IMR-90 (cell line): ENCODE measurements at regions not wholly inside any gene's neighbourhood (a gene's known extent, or its start where the extent isn't known, plus 50 kb on each side); places are given as distances from the start of the nearest gene placed in this dataset.

ENCODE experiments used
- ATAC-seq: fragments of 200-7000 bp; cut with Tn5 transposase; 2 replicates; pipeline ENCODE4 v1.9.1; 2020; ENCODE audit warnings: low read depth, mild to moderate bottlenecking, moderate library complexity
- BruUV-seq: library from RNA; stranded (reverse); fragments of 400-500 nt; replicated peaks from 2 replicates; lab custom pipeline; 2021; lab: Mats Ljungman, UMichigan
- CTCF ChIA-PET: fragments of 300-600 bp; formaldehyde crosslinking; extraction: SDS; loops from one replicate; lab custom pipeline; 2021; ENCODE audit warnings: antibody characterized with exemption; lab: Yijun Ruan, JAX
- POLR2A ChIA-PET: fragments of 300-600 bp; sonication (Branson Sonifier 250); formaldehyde crosslinking; loops from one replicate; lab custom pipeline; 2022; ENCODE audit warnings: antibody characterized with exemption; ENCODE audit not compliant: unreplicated experiment; lab: Charles Lee
- DNase-seq: peaks from one replicate; pipeline ENCODE4 v3.0.0; 2013
- H2AFZ ChIP-seq: replicated peaks from 2 replicates; pipeline ENCODE3; 2013; ENCODE audit warnings: low read length, mild to moderate bottlenecking; ENCODE audit not compliant: poor library complexity
- H2AK5ac ChIP-seq: 2 replicates; pipeline ENCODE4 v1.6.1; 2013; ENCODE audit warnings: low read depth, low read length, inconsistent platforms
- H2AK9ac ChIP-seq: replicated peaks from 2 replicates; pipeline ENCODE3; 2013; ENCODE audit warnings: mild to moderate bottlenecking, low read depth, low read length, moderate library complexity; ENCODE audit not compliant: poor library complexity
- H2BK120ac ChIP-seq: 2 replicates; pipeline ENCODE4 v1.6.1; 2013; ENCODE audit warnings: low read depth, low read length, inconsistent platforms
- H2BK15ac ChIP-seq: 3 replicates; pipeline ENCODE4 v1.6.1; 2013; ENCODE audit warnings: low read depth, low read length, inconsistent platforms
- H2BK20ac ChIP-seq: 2 replicates; pipeline ENCODE4 v1.6.1; 2013; ENCODE audit warnings: low read depth, mild to moderate bottlenecking, inconsistent platforms, low read length, moderate library complexity
- H2BK5ac ChIP-seq: 2 replicates; pipeline ENCODE4 v1.6.1; 2013; ENCODE audit warnings: mild to moderate bottlenecking, low read depth, low read length, inconsistent platforms; ENCODE audit not compliant: poor library complexity, severe bottlenecking
- H3K14ac ChIP-seq: replicated peaks from 2 replicates; pipeline ENCODE4 v1.6.1; 2013; ENCODE audit warnings: low read depth, low read length, inconsistent platforms
- H3K18ac ChIP-seq: 2 replicates; pipeline ENCODE4 v1.6.1; 2013; ENCODE audit warnings: low read depth, low read length, control low read depth
- H3K23ac ChIP-seq: 2 replicates; pipeline ENCODE4 v1.6.1; 2013; ENCODE audit warnings: low read depth, low read length, inconsistent platforms
- H3K27ac ChIP-seq: 2 replicates; pipeline ENCODE4 v1.5.1; 2013; ENCODE audit warnings: mild to moderate bottlenecking, control low read depth, low read length; ENCODE audit not compliant: insufficient read depth
- H3K27me3 ChIP-seq: 2 replicates; pipeline ENCODE4 v1.6.1; 2013; ENCODE audit warnings: low read length; ENCODE audit not compliant: control insufficient read depth, insufficient read depth
- H3K36me3 ChIP-seq: 2 replicates; pipeline ENCODE4 v1.6.1; 2013; ENCODE audit warnings: low read length, mixed read lengths; ENCODE audit not compliant: control insufficient read depth, insufficient read depth
- H3K4ac ChIP-seq: 2 replicates; pipeline ENCODE4 v1.6.1; 2013; ENCODE audit warnings: low read depth, low read length, inconsistent platforms
- H3K4me1 ChIP-seq: 2 replicates; pipeline ENCODE4 v1.6.1; 2013; ENCODE audit warnings: low read length, mixed read lengths; ENCODE audit not compliant: control insufficient read depth, insufficient read depth
- H3K4me2 ChIP-seq: 2 replicates; pipeline ENCODE4 v1.6.1; 2013; ENCODE audit warnings: low read depth, mild to moderate bottlenecking, control low read depth, low read length, moderate library complexity
- H3K4me3 ChIP-seq: 2 replicates; pipeline ENCODE4 v1.5.1; 2013; ENCODE audit warnings: low read depth, mild to moderate bottlenecking, control low read depth, low read length, moderate library complexity; ENCODE audit not compliant: insufficient read depth
- H3K56ac ChIP-seq: 2 replicates; pipeline ENCODE4 v1.6.1; 2013; ENCODE audit warnings: low read length, inconsistent platforms; ENCODE audit not compliant: insufficient read depth; ENCODE audit errors: extremely low read depth
- H3K79me1 ChIP-seq, 2 experiments: 2 replicates each; pipeline ENCODE4 v1.6.1; 2013; ENCODE audit warnings: low read length in 2 of 2, inconsistent platforms in 1 of 2, low read depth in 1 of 2
- H3K9ac ChIP-seq: 2 replicates; pipeline ENCODE4 v1.6.1; 2013; ENCODE audit warnings: low read depth, low read length, control low read depth
- H3K9me1 ChIP-seq: 2 replicates; pipeline ENCODE4 v1.6.1; 2013; ENCODE audit warnings: low read length, inconsistent platforms; ENCODE audit not compliant: insufficient read depth
- H3K9me3 ChIP-seq: 2 replicates; pipeline ENCODE4 v1.6.1; 2013; ENCODE audit warnings: low read length; ENCODE audit not compliant: control insufficient read depth, insufficient read depth
- H4K20me1 ChIP-seq: 2 replicates; pipeline ENCODE4 v1.6.1; 2013; ENCODE audit warnings: low read length, inconsistent platforms; ENCODE audit not compliant: insufficient read depth
- H4K5ac ChIP-seq: 2 replicates; pipeline ENCODE4 v1.6.1; 2013; ENCODE audit warnings: mild to moderate bottlenecking, low read depth, low read length, control low read depth
- H4K8ac ChIP-seq, 2 experiments: 2 replicates each; pipeline ENCODE4 v1.6.1; 2013; ENCODE audit warnings: low read depth in 2 of 2, low read length in 2 of 2, control low read depth in 1 of 2, inconsistent platforms in 1 of 2
- H4K91ac ChIP-seq: 2 replicates; pipeline ENCODE4 v1.6.1; 2013; ENCODE audit warnings: low read depth, low read length, inconsistent platforms; ENCODE audit not compliant: insufficient read depth
- BHLHE40 ChIP-seq: fragments of 150-350 bp; IDR thresholded peaks from 2 replicates; pipeline ENCODE4 v1.6.1; 2016; ENCODE audit warnings: mild to moderate bottlenecking, low read depth, low read length
- CEBPB ChIP-seq: IDR thresholded peaks from 2 replicates; pipeline ENCODE4 v1.6.1; 2012; ENCODE audit warnings: low read depth, low read length, improper control_type of control experiment
- CHD1 ChIP-seq: IDR thresholded peaks from 2 replicates; pipeline ENCODE4 v1.6.1; 2012; ENCODE audit warnings: low read depth, low read length, improper control_type of control experiment
- FOS ChIP-seq: fragments of 150-350 bp; IDR thresholded peaks from 2 replicates; pipeline ENCODE4 v1.6.1; 2016; ENCODE audit warnings: low read depth, low read length
- MAFK ChIP-seq: IDR thresholded peaks from 2 replicates; pipeline ENCODE4 v1.6.1; 2012; ENCODE audit warnings: low read depth, low read length, improper control_type of control experiment
- MAZ ChIP-seq: IDR thresholded peaks from 2 replicates; pipeline ENCODE4 v1.6.1; 2012; ENCODE audit warnings: low read depth, mild to moderate bottlenecking, low read length, improper control_type of control experiment, moderate library complexity, borderline replicate concordance
- MXI1 ChIP-seq: IDR thresholded peaks from 2 replicates; pipeline ENCODE4 v1.6.1; 2012; ENCODE audit warnings: low read depth, mild to moderate bottlenecking, low read length, moderate library complexity, borderline replicate concordance
- NFE2L2 ChIP-seq: fragments of 150-350 bp; IDR thresholded peaks from 2 replicates; pipeline ENCODE4 v1.6.1; 2016; ENCODE audit warnings: low read depth, mild to moderate bottlenecking, low read length
- POLR2A ChIP-seq: IDR thresholded peaks from 2 replicates; pipeline ENCODE4 v1.6.1; 2012; ENCODE audit warnings: mild to moderate bottlenecking, low read depth, low read length
- RAD21 ChIP-seq: IDR thresholded peaks from 2 replicates; pipeline ENCODE4 v1.6.1; 2012; ENCODE audit warnings: low read length, improper control_type of control experiment
- RCOR1 ChIP-seq: IDR thresholded peaks from 2 replicates; pipeline ENCODE4 v1.6.1; 2012; ENCODE audit warnings: mild to moderate bottlenecking, low read length, improper control_type of control experiment; ENCODE audit not compliant: insufficient replicate concordance
- SMC3 ChIP-seq: fragments of 150-350 bp; IDR thresholded peaks from 2 replicates; pipeline ENCODE4 v1.6.1; 2016; ENCODE audit warnings: low read depth, mild to moderate bottlenecking, antibody characterized with exemption, low read length, moderate library complexity
- WGBS, 2 experiments: methylation state at CpG; one replicate each; pipeline versions ENCODE4 v1.1.5 to v1.1.7; 2013; ENCODE audit warnings: missing lambda C conversion rate in 2 of 2; ENCODE audit not compliant: insufficient read length in 1 of 2; ENCODE audit errors: extremely low coverage in 2 of 2; 5-methylcytosine and 5-hydroxymethylcytosine counted together
- dilution Hi-C: fragments of 300-500 bp; cut with HindIII; formaldehyde crosslinking; loops from one replicate; pipeline ENCODE4 v1.14.3; 2018; ENCODE audit warnings: low sequenced_read_pairs; ENCODE audit not compliant: unreplicated experiment
- in situ Hi-C: fragments of 300-500 bp; cut with MboI; formaldehyde crosslinking; loops from 3 replicates; pipeline ENCODE4 v1.14.3; 2019; ENCODE audit warnings: low sequenced_read_pairs, inconsistent platforms, mixed read lengths
- intact Hi-C: fragments of 100-400 bp; cut with micrococcal nuclease; formaldehyde crosslinking; loops from 2 replicates; pipeline ENCODE4 v1.10.0; 2022
- TF ChIP-seq, protein P1 (sequence below): fragments of 150-350 bp; IDR thresholded peaks from 2 replicates; pipeline ENCODE4 v1.6.1; 2016; ENCODE audit warnings: low read depth, mild to moderate bottlenecking, low read length, moderate library complexity, borderline replicate concordance
- TF ChIP-seq, protein P2 (sequence below): fragments of 150-350 bp; IDR thresholded peaks from 2 replicates; pipeline ENCODE4 v1.6.1; 2017; ENCODE audit warnings: mild to moderate bottlenecking, antibody characterized with exemption, low read length, low read depth

DNA sequence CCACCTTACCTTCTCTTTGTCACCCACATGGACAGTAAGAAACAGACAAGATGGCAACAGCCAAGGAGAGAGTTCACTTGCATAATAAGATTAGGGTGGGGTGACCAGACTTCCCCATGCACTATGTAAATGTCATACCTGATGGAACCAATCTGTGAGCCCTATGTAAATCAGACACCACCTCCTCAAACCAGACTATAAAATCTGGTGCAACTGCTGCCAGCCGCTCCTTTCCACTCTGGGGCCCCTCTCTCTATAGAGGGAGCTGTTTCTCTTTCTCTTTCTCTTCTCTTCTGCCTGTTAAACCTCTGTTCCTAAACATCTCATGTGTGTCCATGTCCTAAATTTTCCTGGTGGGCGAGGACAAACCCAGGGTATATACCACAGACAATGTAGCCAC is 405.5 kb upstream of the CNTN4 start:
- Histone ChIP-seq H3K9me1 (no peaks in the 10 kb centered on the region), H3K4ac (no peak overlapping the region), H2BK15ac (no peak overlapping the region), H3K14ac (no peak overlapping the region), H4K8ac (no peak overlapping the region), H3K27me3 (no peaks in the 10 kb centered on the region), H2AK5ac (no peak overlapping the region), H3K23ac (no peak overlapping the region), H2BK20ac (no peak overlapping the region), H3K4me3 (no peak overlapping the region), H2BK120ac (no peak overlapping the region), H3K36me3 (no peaks in the 10 kb centered on the region), H2AFZ (no peak overlapping the region), H3K56ac (no peak overlapping the region), H2AK9ac (no peak overlapping the region), H3K9ac (no peak overlapping the region), H3K27ac (no peak overlapping the region), H2BK5ac (no peak overlapping the region), H4K91ac (no peak overlapping the region), H3K4me2 (no peak overlapping the region), H3K4me1 (no peaks in the 10 kb centered on the region), H4K20me1 (no peaks in the 10 kb centered on the region), H3K9me3 (peaks cover 6% of the 10 kb centered on the region), H3K79me1 (no peaks in the 10 kb centered on the region), H3K18ac (no peak overlapping the region), H4K5ac (no peak overlapping the region)
- no TSS peak for BruUV-seq
- in situ Hi-C loops (no loop called here), intact Hi-C loops (no loop called here), dilution Hi-C loops (no loop called here)
- DNase-seq (no peak), ATAC-seq (no peak)
- no CpG with 5 or more reads among the region's 2 CpGs for WGBS, 2 experiments
- CTCF ChIA-PET, result no interaction called here
- no peak for TF ChIP-seq RCOR1
- TF ChIP-seq CEBPB, result no peak
- TF ChIP-seq MAFK, result no peak
- no peak for TF ChIP-seq SMC3
- no peak for TF ChIP-seq MAZ
- TF ChIP-seq RAD21, result no peak
- TF ChIP-seq FOS, result no peak
- no peak for TF ChIP-seq BHLHE40
- TF ChIP-seq MXI1, result no peak
- TF ChIP-seq, protein P1, sequence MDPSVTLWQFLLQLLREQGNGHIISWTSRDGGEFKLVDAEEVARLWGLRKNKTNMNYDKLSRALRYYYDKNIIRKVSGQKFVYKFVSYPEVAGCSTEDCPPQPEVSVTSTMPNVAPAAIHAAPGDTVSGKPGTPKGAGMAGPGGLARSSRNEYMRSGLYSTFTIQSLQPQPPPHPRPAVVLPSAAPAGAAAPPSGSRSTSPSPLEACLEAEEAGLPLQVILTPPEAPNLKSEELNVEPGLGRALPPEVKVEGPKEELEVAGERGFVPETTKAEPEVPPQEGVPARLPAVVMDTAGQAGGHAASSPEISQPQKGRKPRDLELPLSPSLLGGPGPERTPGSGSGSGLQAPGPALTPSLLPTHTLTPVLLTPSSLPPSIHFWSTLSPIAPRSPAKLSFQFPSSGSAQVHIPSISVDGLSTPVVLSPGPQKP, result no peak
- TF ChIP-seq CHD1, result no peak
- no peak for TF ChIP-seq POLR2A
- TF ChIP-seq, protein P2, sequence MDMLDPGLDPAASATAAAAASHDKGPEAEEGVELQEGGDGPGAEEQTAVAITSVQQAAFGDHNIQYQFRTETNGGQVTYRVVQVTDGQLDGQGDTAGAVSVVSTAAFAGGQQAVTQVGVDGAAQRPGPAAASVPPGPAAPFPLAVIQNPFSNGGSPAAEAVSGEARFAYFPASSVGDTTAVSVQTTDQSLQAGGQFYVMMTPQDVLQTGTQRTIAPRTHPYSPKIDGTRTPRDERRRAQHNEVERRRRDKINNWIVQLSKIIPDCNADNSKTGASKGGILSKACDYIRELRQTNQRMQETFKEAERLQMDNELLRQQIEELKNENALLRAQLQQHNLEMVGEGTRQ, result no peak
- TF ChIP-seq NFE2L2, result no peak
- POLR2A ChIA-PET, result no interaction called here
